ENCODE measurements at regions not wholly inside any gene's neighbourhood (a gene's known extent, or its start where the extent isn't known, plus 50 kb on each side); places are given as distances from the start of the nearest gene placed in this dataset.

DNA sequence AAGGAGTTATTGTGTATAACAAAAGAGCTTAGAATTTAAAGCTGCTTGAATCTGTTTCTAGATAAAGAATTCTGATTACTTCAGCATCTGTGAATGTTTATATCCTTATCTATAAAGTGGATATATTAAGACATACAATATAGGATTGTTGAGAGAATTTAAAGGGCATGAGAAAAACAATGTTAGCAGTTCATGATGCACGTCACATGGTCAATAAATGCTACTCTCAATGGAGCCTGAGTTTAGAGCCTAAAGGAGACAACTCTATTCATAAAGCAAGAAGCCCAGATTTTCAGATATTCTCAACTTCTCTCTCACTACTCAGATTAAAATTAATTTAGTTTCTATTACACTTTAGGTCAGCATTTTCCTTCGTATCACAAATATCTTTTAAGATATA, 666.7 kb upstream of the CDH18 start:
- DNase-seq (ENCODE audit: low spot score) = no peak
- no peaks in the 10 kb centered on the region for H3K4me1 ChIP-seq (replicated peaks)
- H3K27me3 ChIP-seq (replicated peaks; ENCODE audit: insufficient read depth) = no peaks in the 10 kb centered on the region
- TF ChIP-seq POLR2AphosphoS5 (IDR thresholded peaks at IDR 0.05) = no peak
- TF ChIP-seq, protein P1, sequence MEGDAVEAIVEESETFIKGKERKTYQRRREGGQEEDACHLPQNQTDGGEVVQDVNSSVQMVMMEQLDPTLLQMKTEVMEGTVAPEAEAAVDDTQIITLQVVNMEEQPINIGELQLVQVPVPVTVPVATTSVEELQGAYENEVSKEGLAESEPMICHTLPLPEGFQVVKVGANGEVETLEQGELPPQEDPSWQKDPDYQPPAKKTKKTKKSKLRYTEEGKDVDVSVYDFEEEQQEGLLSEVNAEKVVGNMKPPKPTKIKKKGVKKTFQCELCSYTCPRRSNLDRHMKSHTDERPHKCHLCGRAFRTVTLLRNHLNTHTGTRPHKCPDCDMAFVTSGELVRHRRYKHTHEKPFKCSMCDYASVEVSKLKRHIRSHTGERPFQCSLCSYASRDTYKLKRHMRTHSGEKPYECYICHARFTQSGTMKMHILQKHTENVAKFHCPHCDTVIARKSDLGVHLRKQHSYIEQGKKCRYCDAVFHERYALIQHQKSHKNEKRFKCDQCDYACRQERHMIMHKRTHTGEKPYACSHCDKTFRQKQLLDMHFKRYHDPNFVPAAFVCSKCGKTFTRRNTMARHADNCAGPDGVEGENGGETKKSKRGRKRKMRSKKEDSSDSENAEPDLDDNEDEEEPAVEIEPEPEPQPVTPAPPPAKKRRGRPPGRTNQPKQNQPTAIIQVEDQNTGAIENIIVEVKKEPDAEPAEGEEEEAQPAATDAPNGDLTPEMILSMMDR (IDR thresholded peaks at IDR 0.05) = no peak
- no peak for TF ChIP-seq POLR2A (IDR thresholded peaks at IDR 0.05)
- intact Hi-C loops (cut with DNase I) = no loop called here
- no peaks in the 10 kb centered on the region for H3K36me3 ChIP-seq
- no peaks in the 10 kb centered on the region for H3K9me3 ChIP-seq
- H3K27ac ChIP-seq = no peak overlapping the region
- 53% methylated on average over 2 of the region's 2 CpGs for WGBS
- H3K4me3 ChIP-seq = no peak overlapping the region

DNA sequence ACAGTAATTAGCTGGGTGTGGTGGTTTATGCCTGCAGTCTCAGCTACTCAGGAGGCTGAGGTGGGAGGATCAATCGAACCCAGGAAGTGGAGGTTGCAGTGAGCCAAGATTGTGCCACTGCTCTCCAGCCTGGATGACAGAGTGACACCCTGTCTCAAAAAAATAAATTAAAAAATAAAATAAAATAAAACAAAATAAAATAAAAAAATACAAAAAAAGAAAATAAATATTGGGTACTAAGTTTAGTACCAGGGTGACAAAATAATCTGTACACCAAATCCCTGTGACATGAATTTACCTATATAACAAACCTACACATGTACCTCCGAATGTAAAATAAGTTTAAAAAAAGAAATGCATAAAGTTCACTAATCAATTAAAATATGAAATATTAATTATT, 666.0 kb upstream of the CDH18 start:
- intact Hi-C loops (cut with DNase I) = no loop called here
- WGBS = 93% methylated on average over 2 of the region's 2 CpGs
- Histone ChIP-seq H3K27me3 (replicated peaks; ENCODE audit: insufficient read depth) (no peaks in the 10 kb centered on the region), H3K27ac (no peak overlapping the region), H3K9me3 (no peaks in the 10 kb centered on the region), H3K4me1 (replicated peaks) (no peaks in the 10 kb centered on the region), H3K4me3 (no peak overlapping the region), H3K36me3 (no peaks in the 10 kb centered on the region)
- TF ChIP-seq, protein P1 (IDR thresholded peaks at IDR 0.05) = no peak
- TF ChIP-seq POLR2A (IDR thresholded peaks at IDR 0.05) (no peak), POLR2AphosphoS5 (IDR thresholded peaks at IDR 0.05) (no peak)
- no peak for DNase-seq (ENCODE audit: low spot score)

DNA sequence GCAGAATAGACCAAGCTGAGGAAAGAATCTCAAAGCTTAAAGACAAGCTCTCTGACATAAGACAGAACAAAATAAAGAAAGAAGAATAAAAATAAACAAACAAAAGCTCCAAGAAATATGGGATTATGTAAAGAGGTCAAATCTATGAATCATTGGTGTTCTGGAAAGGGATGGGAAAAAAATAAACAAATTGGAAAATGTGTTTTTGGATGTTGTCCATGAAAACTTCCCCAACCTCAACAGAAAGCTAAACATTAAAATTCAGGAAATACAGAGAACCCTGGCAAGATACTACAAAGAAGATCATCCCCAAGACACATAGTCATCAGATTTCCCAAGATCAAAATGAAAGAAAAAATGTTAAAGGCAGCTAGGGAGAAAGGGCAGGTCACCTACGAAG, 662.0 kb upstream of the CDH18 start:
- Histone ChIP-seq H3K9me3 (no peaks in the 10 kb centered on the region), H3K36me3 (no peaks in the 10 kb centered on the region), H3K27me3 (replicated peaks; ENCODE audit: insufficient read depth) (no peaks in the 10 kb centered on the region), H3K4me1 (replicated peaks) (no peaks in the 10 kb centered on the region), H3K4me3 (no peak overlapping the region), H3K27ac (no peak overlapping the region)
- TF ChIP-seq, protein P1 (IDR thresholded peaks at IDR 0.05) = no peak
- no peak for TF ChIP-seq POLR2AphosphoS5 (IDR thresholded peaks at IDR 0.05)
- no peak for TF ChIP-seq POLR2A (IDR thresholded peaks at IDR 0.05)
- DNase-seq (ENCODE audit: low spot score) = no peak
- WGBS = 91% methylated on average over 1 of the region's 1 CpG
- intact Hi-C loops (cut with DNase I) = no loop called here

DNA sequence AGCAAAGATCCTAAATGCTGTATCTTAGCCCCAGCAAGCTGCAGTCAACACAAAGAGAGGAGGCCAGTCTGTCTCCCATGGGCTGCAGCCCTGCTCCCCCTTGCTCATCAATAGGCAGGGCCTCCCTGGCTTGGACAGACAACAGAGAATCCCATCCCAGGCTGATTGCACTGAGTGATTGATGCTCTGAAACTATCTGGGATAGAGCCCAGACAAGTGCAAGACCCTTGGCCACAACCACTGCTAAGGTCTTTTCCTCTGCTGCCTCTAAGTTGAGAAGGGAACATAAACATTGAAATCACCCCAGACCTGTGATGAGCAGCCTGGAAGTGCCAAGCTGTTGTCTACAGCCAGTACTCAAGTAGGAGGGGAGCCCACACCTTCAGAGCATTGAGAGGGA, 661.0 kb upstream of the CDH18 start:
- Histone ChIP-seq H3K4me1 (replicated peaks) (no peaks in the 10 kb centered on the region), H3K27me3 (replicated peaks; ENCODE audit: insufficient read depth) (no peaks in the 10 kb centered on the region), H3K9me3 (no peaks in the 10 kb centered on the region), H3K36me3 (no peaks in the 10 kb centered on the region), H3K4me3 (no peak overlapping the region), H3K27ac (no peak overlapping the region)
- intact Hi-C loops (cut with DNase I) = no loop called here
- TF ChIP-seq POLR2A (IDR thresholded peaks at IDR 0.05) (no peak), POLR2AphosphoS5 (IDR thresholded peaks at IDR 0.05) (no peak)
- TF ChIP-seq, protein P1 (IDR thresholded peaks at IDR 0.05) = no peak
- DNase-seq (ENCODE audit: low spot score) = no peak

DNA sequence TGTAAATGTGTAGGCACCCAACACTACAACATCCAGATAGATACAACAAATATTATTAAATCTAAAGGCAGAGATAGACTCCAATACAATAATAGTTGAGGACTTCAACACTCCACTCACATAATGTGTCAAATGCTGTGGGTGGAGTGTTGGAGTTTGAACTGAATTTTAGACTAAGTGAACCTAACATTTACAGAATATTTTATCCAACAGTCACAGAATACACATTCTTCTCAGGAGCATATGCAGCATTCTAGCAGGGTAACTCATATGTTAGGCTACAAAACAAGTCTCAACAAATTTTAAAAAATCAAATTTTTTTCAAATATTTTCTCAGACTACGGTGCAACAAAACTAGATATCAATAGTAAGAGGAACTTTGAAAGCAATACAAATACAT, 648.7 kb upstream of the CDH18 start:
- intact Hi-C loops (cut with DNase I) = no loop called here
- no peak overlapping the region for H3K4me3 ChIP-seq
- 88% methylated on average over 1 of the region's 1 CpG for WGBS
- no peaks in the 10 kb centered on the region for H3K9me3 ChIP-seq
- H3K27me3 ChIP-seq (replicated peaks; ENCODE audit: insufficient read depth) = no peaks in the 10 kb centered on the region
- H3K36me3 ChIP-seq = no peaks in the 10 kb centered on the region
- no peak for DNase-seq (ENCODE audit: low spot score)
- no peaks in the 10 kb centered on the region for H3K4me1 ChIP-seq (replicated peaks)
- H3K27ac ChIP-seq = no peak overlapping the region
- TF ChIP-seq POLR2A (IDR thresholded peaks at IDR 0.05) (no peak), POLR2AphosphoS5 (IDR thresholded peaks at IDR 0.05) (no peak)
- TF ChIP-seq, protein P1 (IDR thresholded peaks at IDR 0.05) = no peak
